GM18870 (cell line): ENCODE measurements at regions not wholly inside any gene's neighbourhood (a gene's known extent, or its start where the extent isn't known, plus 50 kb on each side); places are given as distances from the start of the nearest gene placed in this dataset.
"Not testable (repeated sequence)": the region's sequence is repeated elsewhere in the genome, so short reads cannot be mapped to it uniquely, and the experiment has no call there.

Experiments
- ATAC-seq: cut with Tn5 transposase; IDR thresholded peaks from one replicate; pipeline ENCODE4 v1.9.1; 2021; ENCODE audit warnings: moderate library complexity; ENCODE audit not compliant: unreplicated experiment

GRCh38 chr2:57674025-57674424, 372.6 kb upstream of the VRK2 start:
- ATAC-seq, result no peak

GRCh38 chr2:57674743-57675142, 371.9 kb upstream of the VRK2 start:
- no peak for ATAC-seq

GRCh38 chr2:57677296-57677695, 369.3 kb upstream of the VRK2 start:
- no peak for ATAC-seq

GRCh38 chr2:57681650-57682049, 365.0 kb upstream of the VRK2 start:
- no peak for ATAC-seq

GRCh38 chr2:57685032-57685431, 361.6 kb upstream of the VRK2 start:
- no peak for ATAC-seq

GRCh38 chr2:57692395-57692794, 354.2 kb upstream of the VRK2 start:
- no peak for ATAC-seq

- no peak for ATAC-seq
Measured at GRCh38 chr2:57693177-57693576, 353.4 kb upstream of the VRK2 start.

- peak; percentile 62 for ATAC-seq
Measured at GRCh38 chr2:57693965-57694364, 352.6 kb upstream of the VRK2 start.

GRCh38 chr2:57696016-57696415, 350.6 kb upstream of the VRK2 start:
- no peak for ATAC-seq

- no peak for ATAC-seq
Measured at GRCh38 chr2:57698392-57698791, 348.2 kb upstream of the VRK2 start.

- no peak for ATAC-seq
Measured at GRCh38 chr2:57698935-57699449, 347.6 kb upstream of the VRK2 start.

GRCh38 chr2:57701391-57701791, 345.2 kb upstream of the VRK2 start:
- ATAC-seq, result no peak

GRCh38 chr2:57703407-57703806, 343.2 kb upstream of the VRK2 start:
- ATAC-seq, result no peak

- not testable (repeated sequence) for ATAC-seq
Measured at GRCh38 chr2:57707794-57708193, 338.8 kb upstream of the VRK2 start.

GRCh38 chr2:57711991-57712390, 334.6 kb upstream of the VRK2 start:
- ATAC-seq, result no peak

- ATAC-seq, result peak; percentile 97
Measured at GRCh38 chr2:57720728-57721627, 325.6 kb upstream of the VRK2 start.

GRCh38 chr2:57725337-57725947, 321.2 kb upstream of the VRK2 start:
- ATAC-seq, result no peak

- peak; percentile 69 for ATAC-seq
Measured at GRCh38 chr2:57726294-57726693, 320.3 kb upstream of the VRK2 start.

- ATAC-seq, result no peak
Measured at GRCh38 chr2:57728691-57729090, 317.9 kb upstream of the VRK2 start.

GRCh38 chr2:57733956-57734355, 312.6 kb upstream of the VRK2 start:
- no peak for ATAC-seq

GRCh38 chr2:57740891-57741290, 305.7 kb upstream of the VRK2 start:
- no peak for ATAC-seq

GRCh38 chr2:57753636-57754035, 293.0 kb upstream of the VRK2 start:
- no peak for ATAC-seq
